ENCODE measurements at regions not wholly inside any gene's neighbourhood (a gene's known extent, or its start where the extent isn't known, plus 50 kb on each side); places are given as distances from the start of the nearest gene placed in this dataset.
"Not testable (repeated sequence)": the region's sequence is repeated elsewhere in the genome, so short reads cannot be mapped to it uniquely, and the experiment has no call there.

DNA sequence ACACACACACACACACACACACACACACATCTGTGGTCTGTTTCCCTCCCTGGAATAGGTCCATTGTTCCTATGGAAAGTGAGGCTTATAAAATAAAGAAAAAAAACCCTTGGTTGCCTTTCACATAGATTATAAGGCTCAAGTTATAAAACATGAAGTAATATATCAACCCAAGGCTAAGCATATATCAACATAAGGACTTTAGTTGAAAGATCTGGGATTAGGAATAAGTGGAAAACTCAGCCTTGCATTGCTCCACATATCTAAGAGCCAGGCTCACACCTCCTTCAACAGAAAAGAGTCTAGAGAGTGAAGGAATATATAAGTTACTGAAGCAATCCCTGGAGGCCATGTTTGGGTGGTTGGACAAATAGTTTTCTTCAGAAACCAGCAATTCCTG lies 235.0 kb downstream of the SUCLG1 start:
- no peaks in the 10 kb centered on the region for H4K20me1 ChIP-seq (ENCODE audit: control insufficient read depth, insufficient read depth, low read depth, low read length)
- no peak overlapping the region for H3K4me3 ChIP-seq (ENCODE audit: low read length)
- H3F3A ChIP-seq (ENCODE audit: control insufficient read depth, insufficient read depth): no peaks in the 10 kb centered on the region
- no peaks in the 10 kb centered on the region for H3K9me2 ChIP-seq (replicated peaks; ENCODE audit: control insufficient read depth, low read length)
- H3K9me3 ChIP-seq (ENCODE audit: control insufficient read depth, insufficient read depth, low read length): no peaks in the 10 kb centered on the region
- no peak overlapping the region for H3K4me2 ChIP-seq (ENCODE audit: low read length)
- no peaks in the 10 kb centered on the region for H3K36me3 ChIP-seq (ENCODE audit: control insufficient read depth, low read length)
- H3K27me3 ChIP-seq (ENCODE audit: control insufficient read depth, low read length): no peaks in the 10 kb centered on the region
- TF ChIP-seq CTCF (IDR thresholded peaks at IDR 0.05; ENCODE audit: low read depth, low read length, poor library complexity, severe bottlenecking): no peak
- H3K27ac ChIP-seq (ENCODE audit: low read depth, low read length): no peak overlapping the region
- H3K79me2 ChIP-seq (ENCODE audit: control insufficient read depth, low read length): no peaks in the 10 kb centered on the region
- H3K4me1 ChIP-seq (ENCODE audit: control insufficient read depth, low read length): no peaks in the 10 kb centered on the region

DNA sequence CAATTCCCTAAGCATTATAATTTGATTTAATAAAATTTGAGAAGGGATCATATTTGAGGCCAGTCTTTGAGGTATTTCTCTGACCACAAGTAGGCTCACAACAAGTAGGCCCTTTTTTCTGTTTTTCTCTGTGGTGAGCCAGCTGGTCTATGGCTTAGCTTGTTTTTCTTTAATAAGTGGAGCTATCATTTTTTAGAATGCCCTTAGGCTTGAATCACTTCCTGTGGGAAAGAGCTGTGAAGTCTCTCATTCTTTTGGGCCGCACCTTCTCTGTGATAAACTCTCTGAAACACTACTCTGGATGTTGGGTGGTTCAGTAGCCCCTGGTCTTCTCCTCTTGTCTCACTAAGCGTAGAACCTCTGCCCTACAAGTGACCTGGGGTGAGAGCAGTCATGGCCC lies 235.9 kb downstream of the SUCLG1 start:
- Histone ChIP-seq H3K27me3 (ENCODE audit: control insufficient read depth, low read length) (no peaks in the 10 kb centered on the region), H3K4me1 (ENCODE audit: control insufficient read depth, low read length) (no peaks in the 10 kb centered on the region), H3K9me2 (replicated peaks; ENCODE audit: control insufficient read depth, low read length) (no peaks in the 10 kb centered on the region), H4K20me1 (ENCODE audit: control insufficient read depth, insufficient read depth, low read depth, low read length) (no peaks in the 10 kb centered on the region), H3K4me2 (ENCODE audit: low read length) (no peak overlapping the region), H3F3A (ENCODE audit: control insufficient read depth, insufficient read depth) (no peaks in the 10 kb centered on the region), H3K27ac (ENCODE audit: low read depth, low read length) (no peak overlapping the region), H3K9me3 (ENCODE audit: control insufficient read depth, insufficient read depth, low read length) (no peaks in the 10 kb centered on the region), H3K79me2 (ENCODE audit: control insufficient read depth, low read length) (no peaks in the 10 kb centered on the region), H3K36me3 (ENCODE audit: control insufficient read depth, low read length) (no peaks in the 10 kb centered on the region), H3K4me3 (ENCODE audit: low read length) (no peak overlapping the region)
- TF ChIP-seq CTCF (IDR thresholded peaks at IDR 0.05; ENCODE audit: low read depth, low read length, poor library complexity, severe bottlenecking): no peak
- no peak for TF ChIP-seq EZH2phosphoT487 (IDR thresholded peaks at IDR 0.05; ENCODE audit: borderline replicate concordance, low read length)

DNA sequence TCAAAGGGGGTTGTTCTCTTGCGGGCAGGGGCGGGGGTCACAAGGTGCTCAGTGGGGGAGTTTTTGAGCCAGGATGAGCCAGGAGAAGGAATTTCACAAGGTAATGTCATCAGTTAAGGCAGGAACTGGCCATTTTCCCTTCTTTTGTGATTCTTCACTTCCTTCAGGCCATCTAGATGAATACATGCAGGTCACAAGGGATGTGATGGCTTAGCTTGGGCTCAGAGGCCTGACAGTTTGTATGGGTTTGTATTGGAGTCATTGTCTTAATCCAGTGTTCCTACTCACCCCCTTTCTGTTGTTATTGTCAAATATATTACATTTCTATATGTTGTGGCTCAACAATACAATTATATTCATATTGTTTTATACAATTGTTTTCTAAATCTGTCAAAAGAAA lies 238.0 kb downstream of the SUCLG1 start:
- not testable (repeated sequence) for H3F3A ChIP-seq (ENCODE audit: control insufficient read depth, insufficient read depth); H3K27ac ChIP-seq (ENCODE audit: low read depth, low read length); H3K9me3 ChIP-seq (ENCODE audit: control insufficient read depth, insufficient read depth, low read length); H3K27me3 ChIP-seq (ENCODE audit: control insufficient read depth, low read length); H3K4me3 ChIP-seq (ENCODE audit: low read length); H3K9me2 ChIP-seq (replicated peaks; ENCODE audit: control insufficient read depth, low read length); H4K20me1 ChIP-seq (ENCODE audit: control insufficient read depth, insufficient read depth, low read depth, low read length); H3K4me1 ChIP-seq (ENCODE audit: control insufficient read depth, low read length); H3K4me2 ChIP-seq (ENCODE audit: low read length); H3K36me3 ChIP-seq (ENCODE audit: control insufficient read depth, low read length); H3K79me2 ChIP-seq (ENCODE audit: control insufficient read depth, low read length)

DNA sequence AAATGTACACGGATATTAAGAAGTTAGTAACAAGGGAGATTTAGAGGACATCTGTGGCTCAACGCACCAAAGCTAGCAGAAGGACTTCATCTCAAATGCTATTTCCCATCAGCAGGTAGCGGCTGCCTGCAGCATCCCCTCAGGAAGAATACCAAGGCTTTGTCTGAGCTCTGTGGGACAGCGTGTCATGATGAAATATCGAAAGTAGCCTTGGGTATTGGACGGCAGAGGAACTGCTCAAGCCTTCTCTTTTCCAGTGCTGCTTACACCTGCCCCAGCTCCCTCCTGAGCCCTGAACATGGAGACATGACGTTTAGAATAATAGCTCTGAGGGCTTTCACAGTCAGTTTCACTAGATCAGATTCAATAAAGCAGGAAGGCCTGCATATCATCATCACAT lies 241.6 kb downstream of the SUCLG1 start:
- no peak overlapping the region for H3K27ac ChIP-seq (ENCODE audit: low read depth, low read length)
- no peaks in the 10 kb centered on the region for H3K4me1 ChIP-seq (ENCODE audit: control insufficient read depth, low read length)
- no peaks in the 10 kb centered on the region for H3F3A ChIP-seq (ENCODE audit: control insufficient read depth, insufficient read depth)
- no peaks in the 10 kb centered on the region for H3K79me2 ChIP-seq (ENCODE audit: control insufficient read depth, low read length)
- H3K4me2 ChIP-seq (ENCODE audit: low read length): no peak overlapping the region
- no peaks in the 10 kb centered on the region for H4K20me1 ChIP-seq (ENCODE audit: control insufficient read depth, insufficient read depth, low read depth, low read length)
- no peak overlapping the region for H3K4me3 ChIP-seq (ENCODE audit: low read length)
- H3K36me3 ChIP-seq (ENCODE audit: control insufficient read depth, low read length): no peaks in the 10 kb centered on the region
- TF ChIP-seq EZH2phosphoT487 (IDR thresholded peaks at IDR 0.05; ENCODE audit: borderline replicate concordance, low read length) (no peak), CTCF (IDR thresholded peaks at IDR 0.05; ENCODE audit: low read depth, low read length, poor library complexity, severe bottlenecking) (no peak)
- no peaks in the 10 kb centered on the region for H3K9me2 ChIP-seq (replicated peaks; ENCODE audit: control insufficient read depth, low read length)
- H3K9me3 ChIP-seq (ENCODE audit: control insufficient read depth, insufficient read depth, low read length): no peaks in the 10 kb centered on the region
- H3K27me3 ChIP-seq (ENCODE audit: control insufficient read depth, low read length): no peaks in the 10 kb centered on the region

All from DOHH2 (cell line).